ENCODE measurements at regions not wholly inside any gene's neighbourhood (a gene's known extent, or its start where the extent isn't known, plus 50 kb on each side); places are given as distances from the start of the nearest gene placed in this dataset.

DNA sequence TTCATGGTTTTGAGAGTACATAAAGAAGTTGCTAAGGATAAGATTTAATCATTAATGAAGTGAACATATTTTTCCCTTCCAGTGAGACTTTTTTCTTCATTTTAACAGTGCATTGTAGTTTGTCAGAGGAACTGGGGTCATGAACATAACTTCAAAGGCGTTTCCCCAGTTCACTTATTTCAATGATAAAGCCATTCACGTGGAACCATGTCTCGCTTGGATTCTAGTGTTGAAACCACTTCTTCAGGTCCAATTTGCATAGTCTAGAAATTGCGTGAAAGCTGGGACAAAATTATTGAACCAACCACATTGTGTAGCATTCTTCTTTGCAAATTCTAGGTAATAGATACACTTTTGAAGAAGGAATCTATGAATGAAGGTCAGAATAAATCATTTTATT lies 197.0 kb downstream of the CLIC5 start:
- TF ChIP-seq, protein P1, sequence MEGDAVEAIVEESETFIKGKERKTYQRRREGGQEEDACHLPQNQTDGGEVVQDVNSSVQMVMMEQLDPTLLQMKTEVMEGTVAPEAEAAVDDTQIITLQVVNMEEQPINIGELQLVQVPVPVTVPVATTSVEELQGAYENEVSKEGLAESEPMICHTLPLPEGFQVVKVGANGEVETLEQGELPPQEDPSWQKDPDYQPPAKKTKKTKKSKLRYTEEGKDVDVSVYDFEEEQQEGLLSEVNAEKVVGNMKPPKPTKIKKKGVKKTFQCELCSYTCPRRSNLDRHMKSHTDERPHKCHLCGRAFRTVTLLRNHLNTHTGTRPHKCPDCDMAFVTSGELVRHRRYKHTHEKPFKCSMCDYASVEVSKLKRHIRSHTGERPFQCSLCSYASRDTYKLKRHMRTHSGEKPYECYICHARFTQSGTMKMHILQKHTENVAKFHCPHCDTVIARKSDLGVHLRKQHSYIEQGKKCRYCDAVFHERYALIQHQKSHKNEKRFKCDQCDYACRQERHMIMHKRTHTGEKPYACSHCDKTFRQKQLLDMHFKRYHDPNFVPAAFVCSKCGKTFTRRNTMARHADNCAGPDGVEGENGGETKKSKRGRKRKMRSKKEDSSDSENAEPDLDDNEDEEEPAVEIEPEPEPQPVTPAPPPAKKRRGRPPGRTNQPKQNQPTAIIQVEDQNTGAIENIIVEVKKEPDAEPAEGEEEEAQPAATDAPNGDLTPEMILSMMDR (IDR thresholded peaks at IDR 0.05), result no peak
- TF ChIP-seq POLR2AphosphoS5 (IDR thresholded peaks at IDR 0.05), result no peak

All from prostate gland (tissue), 2 donors.